ENCODE measurements at regions not wholly inside any gene's neighbourhood (a gene's known extent, or its start where the extent isn't known, plus 50 kb on each side); places are given as distances from the start of the nearest gene placed in this dataset.

DNA sequence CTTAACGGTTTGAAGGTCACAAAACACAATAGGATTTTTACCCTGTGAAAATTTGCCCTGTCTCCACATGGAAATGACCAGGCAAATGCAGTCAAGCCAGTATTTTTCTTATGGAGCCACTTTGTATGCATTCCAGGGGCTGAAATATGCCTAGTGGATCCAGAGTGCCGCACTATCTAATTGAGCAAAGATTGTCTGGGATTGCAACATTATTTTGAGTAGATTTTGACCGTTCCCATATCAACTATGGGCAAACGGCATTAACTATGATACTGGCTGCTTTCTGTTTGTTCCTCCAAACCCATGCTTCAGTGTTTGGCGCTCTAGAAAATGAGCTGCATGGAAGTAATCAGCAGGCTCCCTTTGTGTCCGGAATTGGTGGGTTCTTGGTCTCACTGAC is 223.0 kb downstream of the BTG1 start:
- no peak for DNase-seq (ENCODE audit: low read depth)
- TF ChIP-seq, protein P1, sequence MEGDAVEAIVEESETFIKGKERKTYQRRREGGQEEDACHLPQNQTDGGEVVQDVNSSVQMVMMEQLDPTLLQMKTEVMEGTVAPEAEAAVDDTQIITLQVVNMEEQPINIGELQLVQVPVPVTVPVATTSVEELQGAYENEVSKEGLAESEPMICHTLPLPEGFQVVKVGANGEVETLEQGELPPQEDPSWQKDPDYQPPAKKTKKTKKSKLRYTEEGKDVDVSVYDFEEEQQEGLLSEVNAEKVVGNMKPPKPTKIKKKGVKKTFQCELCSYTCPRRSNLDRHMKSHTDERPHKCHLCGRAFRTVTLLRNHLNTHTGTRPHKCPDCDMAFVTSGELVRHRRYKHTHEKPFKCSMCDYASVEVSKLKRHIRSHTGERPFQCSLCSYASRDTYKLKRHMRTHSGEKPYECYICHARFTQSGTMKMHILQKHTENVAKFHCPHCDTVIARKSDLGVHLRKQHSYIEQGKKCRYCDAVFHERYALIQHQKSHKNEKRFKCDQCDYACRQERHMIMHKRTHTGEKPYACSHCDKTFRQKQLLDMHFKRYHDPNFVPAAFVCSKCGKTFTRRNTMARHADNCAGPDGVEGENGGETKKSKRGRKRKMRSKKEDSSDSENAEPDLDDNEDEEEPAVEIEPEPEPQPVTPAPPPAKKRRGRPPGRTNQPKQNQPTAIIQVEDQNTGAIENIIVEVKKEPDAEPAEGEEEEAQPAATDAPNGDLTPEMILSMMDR (conservative IDR thresholded peaks at IDR 0.05; ENCODE audit: low read depth, low read length), result no peak
- H3K4me3 ChIP-seq (ENCODE audit: low read depth, low read length), result no peak overlapping the region

DNA sequence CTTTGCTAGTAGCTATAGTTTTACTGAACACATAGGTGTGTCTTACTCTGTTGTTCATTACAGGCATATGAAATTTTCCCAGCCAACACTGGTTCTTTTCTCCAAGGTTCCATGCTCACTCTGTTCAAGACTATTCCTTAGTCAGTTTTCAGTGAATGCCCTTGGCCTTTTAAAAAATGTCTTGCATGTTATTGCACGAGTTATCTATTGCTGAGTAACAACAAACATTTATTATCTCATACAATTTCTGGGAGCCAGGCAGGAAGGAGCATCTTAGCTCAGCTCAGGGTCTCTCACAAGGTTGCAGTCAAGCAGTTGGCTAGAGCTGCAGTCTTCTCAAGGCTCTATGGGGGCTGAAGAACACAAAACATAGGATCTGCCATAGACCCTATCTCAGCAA is 223.5 kb downstream of the BTG1 start:
- peak; percentile 22 for DNase-seq (ENCODE audit: low read depth)
- TF ChIP-seq, protein P1 (conservative IDR thresholded peaks at IDR 0.05; ENCODE audit: low read depth, low read length), result no peak

DNA sequence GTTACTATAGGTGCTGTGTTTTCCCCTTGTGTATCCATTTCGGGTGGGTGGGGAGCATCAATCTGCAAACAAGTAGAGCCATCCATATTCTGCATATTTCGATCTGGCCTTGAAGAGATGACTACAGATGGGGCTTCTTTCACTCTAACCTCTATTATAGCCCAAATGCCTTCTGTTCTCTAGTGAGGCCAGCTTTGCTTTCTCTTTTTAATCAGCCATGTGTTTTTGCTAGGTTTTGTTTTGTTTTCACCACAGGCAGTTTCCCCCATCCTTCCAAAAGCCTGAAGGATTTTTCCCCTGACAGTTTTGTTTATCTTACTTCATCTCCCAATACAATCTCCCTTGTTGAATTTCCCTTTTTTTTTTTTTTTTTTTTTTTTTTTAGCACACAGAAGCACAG is 224.1 kb downstream of the BTG1 start:
- no peak for DNase-seq (ENCODE audit: low read depth)
- no peak overlapping the region for H3K4me3 ChIP-seq (ENCODE audit: low read depth, low read length)

More for the DNA sequence above, 223.5 kb downstream of the BTG1 start:
- H3K4me3 ChIP-seq (ENCODE audit: low read depth, low read length), result no peak overlapping the region

DNA sequence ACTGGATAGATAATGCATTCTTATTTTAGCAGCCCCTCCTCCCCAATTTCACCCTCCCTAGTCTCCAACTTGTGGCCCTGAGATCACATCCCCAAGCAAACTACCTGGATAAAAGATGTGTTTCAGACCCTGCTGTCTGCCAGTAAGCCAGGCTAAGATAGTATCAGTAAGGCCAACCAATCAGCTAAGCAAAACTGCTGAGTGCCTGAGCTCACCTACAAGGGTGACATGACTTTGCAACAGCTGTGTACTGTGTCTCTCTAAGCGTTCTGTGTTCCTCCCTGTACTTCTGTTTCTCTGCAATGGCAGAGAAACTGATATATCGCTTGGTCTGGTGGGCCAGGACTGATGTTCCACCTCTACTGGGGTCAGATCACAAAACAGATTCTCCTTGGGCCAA is 224.9 kb downstream of the BTG1 start:
- DNase-seq (ENCODE audit: low read depth), result no peak
- no peak overlapping the region for H3K4me3 ChIP-seq (ENCODE audit: low read depth, low read length)
- TF ChIP-seq, protein P1 (conservative IDR thresholded peaks at IDR 0.05; ENCODE audit: low read depth, low read length), result no peak

More for the DNA sequence above, 224.1 kb downstream of the BTG1 start:
- TF ChIP-seq, protein P1 (conservative IDR thresholded peaks at IDR 0.05; ENCODE audit: low read depth, low read length), result no peak

DNA sequence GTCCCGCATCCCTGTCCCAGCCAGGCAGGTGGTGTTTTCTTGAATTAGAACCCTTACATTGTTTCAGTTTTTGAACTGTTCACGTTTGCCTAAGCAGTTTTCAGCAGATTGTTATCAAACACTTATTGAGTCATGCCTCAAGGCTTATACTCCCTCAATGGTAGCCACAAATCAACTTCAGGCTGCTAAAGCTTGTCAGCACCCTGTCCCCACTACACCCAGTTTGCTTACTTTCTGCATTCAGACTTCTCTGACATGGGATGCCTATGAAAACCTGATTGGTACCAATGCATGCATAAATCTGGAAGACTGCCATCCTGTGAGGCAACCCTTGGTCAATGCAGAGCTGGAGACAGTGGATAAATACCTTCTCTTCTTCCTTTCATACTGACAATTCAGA is 225.4 kb downstream of the BTG1 start:
- TF ChIP-seq, protein P1 (conservative IDR thresholded peaks at IDR 0.05; ENCODE audit: low read depth, low read length), result no peak
- DNase-seq (ENCODE audit: low read depth), result peak; percentile 56
- no peak overlapping the region for H3K4me3 ChIP-seq (ENCODE audit: low read depth, low read length)

DNA sequence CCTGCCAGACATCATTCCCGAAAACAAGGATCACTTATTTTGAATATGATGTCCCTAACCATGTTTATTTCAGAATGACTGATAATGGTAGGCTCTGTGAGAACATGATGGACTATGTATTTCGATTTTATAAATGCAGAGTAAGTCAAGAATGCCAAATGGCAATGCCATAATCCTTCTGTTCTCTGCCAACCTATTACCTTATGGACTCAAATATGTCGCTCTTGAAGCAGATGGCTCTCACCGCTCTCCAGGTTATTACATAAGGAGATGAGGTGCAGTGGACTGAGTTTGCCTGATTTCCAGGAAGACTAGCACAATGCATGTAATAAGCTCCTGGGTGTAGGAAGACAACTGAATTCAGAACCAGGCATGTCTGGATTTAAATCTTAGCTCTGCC is 227.2 kb downstream of the BTG1 start:
- TF ChIP-seq, protein P1 (conservative IDR thresholded peaks at IDR 0.05; ENCODE audit: low read depth, low read length), result no peak
- DNase-seq (ENCODE audit: low read depth), result no peak

DNA sequence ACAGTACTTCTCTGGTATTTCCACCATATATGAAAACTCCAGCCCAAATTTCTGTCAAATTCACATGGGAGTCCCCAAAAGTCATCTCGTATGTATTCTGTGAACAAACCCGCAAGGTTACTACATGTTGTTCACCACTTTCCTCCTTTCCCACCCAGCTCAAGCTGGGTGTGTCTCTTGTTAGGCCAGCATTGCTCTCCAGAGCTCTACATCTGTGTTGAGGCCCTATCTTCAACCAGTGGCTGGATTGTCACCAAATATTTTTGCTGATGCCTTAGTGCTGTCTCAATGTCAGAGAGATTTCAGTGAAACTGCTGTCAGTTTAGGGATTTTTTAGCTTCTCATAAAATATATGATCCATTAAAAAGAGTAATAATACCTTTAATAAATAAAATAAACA is 230.9 kb downstream of the BTG1 start:
- DNase-seq (ENCODE audit: low read depth), result no peak

More for the DNA sequence above, 227.2 kb downstream of the BTG1 start:
- H3K4me3 ChIP-seq (ENCODE audit: low read depth, low read length), result no peak overlapping the region

More for the DNA sequence above, 230.9 kb downstream of the BTG1 start:
- H3K4me3 ChIP-seq (ENCODE audit: low read depth, low read length), result no peak overlapping the region
- TF ChIP-seq, protein P1 (conservative IDR thresholded peaks at IDR 0.05; ENCODE audit: low read depth, low read length), result no peak

All from choroid plexus epithelial cell (primary cell).